Activated naive CD8-positive, alpha-beta T cell treated with anti-CD3 and anti-CD28 coated beads, Interleukin-2, amount 50 U/mL, for 24 hours (primary cell): ENCODE measurements at regions not wholly inside any gene's neighbourhood (a gene's known extent, or its start where the extent isn't known, plus 50 kb on each side); places are given as distances from the start of the nearest gene placed in this dataset.

Experiments used
- ATAC-seq: fragments of 150-1000 bp; cut with Tn5 transposase; one replicate; pipeline ENCODE4 v1.10.0; 2021
- DNase-seq: peaks from one replicate; pipeline ENCODE4 v3.0.0; 2021
- H3K27ac Mint-ChIP-seq: one replicate; pipeline ENCODE4 v1.8.0; 2021; ENCODE audit warnings: mild to moderate bottlenecking, mixed read lengths
- H3K27me3 Mint-ChIP-seq: one replicate; pipeline ENCODE4 v1.8.0; 2021; ENCODE audit warnings: mixed read lengths
- H3K36me3 Mint-ChIP-seq: one replicate; pipeline ENCODE4 v1.8.0; 2021; ENCODE audit warnings: low read depth, mixed read lengths
- H3K4me1 Mint-ChIP-seq: one replicate; pipeline ENCODE4 v1.8.0; 2021; ENCODE audit warnings: mixed read lengths
- H3K4me3 Mint-ChIP-seq: one replicate; pipeline ENCODE4 v1.8.0; 2021; ENCODE audit warnings: mild to moderate bottlenecking, moderate library complexity, mixed read lengths
- H3K9me3 Mint-ChIP-seq: one replicate; pipeline ENCODE4 v1.8.0; 2021; ENCODE audit warnings: mixed read lengths

GRCh38 chr15:98025237-98025636 lies 64.7 kb downstream of the ARRDC4 start:
- Mint-ChIP-seq H3K27me3 (no peaks in the 10 kb centered on the region), H3K36me3 (no peaks in the 10 kb centered on the region)
- ATAC-seq = no peak

GRCh38 chr15:98034731-98035130 lies 74.2 kb downstream of the ARRDC4 start:
- H3K4me1 Mint-ChIP-seq = no peaks in the 10 kb centered on the region
- no peaks in the 10 kb centered on the region for H3K9me3 Mint-ChIP-seq
- H3K36me3 Mint-ChIP-seq = no peaks in the 10 kb centered on the region
- H3K4me3 Mint-ChIP-seq = no peak overlapping the region
- H3K27me3 Mint-ChIP-seq = no peaks in the 10 kb centered on the region
- DNase-seq = no peak
- H3K27ac Mint-ChIP-seq = no peak overlapping the region
- ATAC-seq = no peak

More at GRCh38 chr15:98025237-98025636, 64.7 kb downstream of the ARRDC4 start:
- no peak overlapping the region for H3K4me3 Mint-ChIP-seq
- no peaks in the 10 kb centered on the region for H3K4me1 Mint-ChIP-seq
- H3K27ac Mint-ChIP-seq = no peak overlapping the region
- peaks cover 8% of the 10 kb centered on the region for H3K9me3 Mint-ChIP-seq
- no peak for DNase-seq

GRCh38 chr15:98035134-98035533 lies 74.6 kb downstream of the ARRDC4 start:
- Mint-ChIP-seq H3K27ac (no peak overlapping the region), H3K9me3 (no peaks in the 10 kb centered on the region), H3K4me1 (no peaks in the 10 kb centered on the region), H3K27me3 (no peaks in the 10 kb centered on the region), H3K4me3 (no peak overlapping the region), H3K36me3 (no peaks in the 10 kb centered on the region)
- DNase-seq = no peak
- no peak for ATAC-seq

GRCh38 chr15:98035577-98036010 lies 75.1 kb downstream of the ARRDC4 start:
- H3K36me3 Mint-ChIP-seq = no peaks in the 10 kb centered on the region
- no peak overlapping the region for H3K27ac Mint-ChIP-seq
- H3K9me3 Mint-ChIP-seq = no peaks in the 10 kb centered on the region
- DNase-seq (no peak), ATAC-seq (no peak)
- no peaks in the 10 kb centered on the region for H3K4me1 Mint-ChIP-seq
- no peak overlapping the region for H3K4me3 Mint-ChIP-seq
- no peaks in the 10 kb centered on the region for H3K27me3 Mint-ChIP-seq

- H3K4me3 Mint-ChIP-seq = no peak overlapping the region
- no peak for ATAC-seq
- no peaks in the 10 kb centered on the region for H3K4me1 Mint-ChIP-seq
- DNase-seq = no peak
- H3K27ac Mint-ChIP-seq = no peak overlapping the region
- no peaks in the 10 kb centered on the region for H3K9me3 Mint-ChIP-seq
- H3K27me3 Mint-ChIP-seq = no peaks in the 10 kb centered on the region
- H3K36me3 Mint-ChIP-seq = no peaks in the 10 kb centered on the region
These were observed 79.1 kb downstream of the ARRDC4 start for GRCh38 chr15:98039596-98039995.

GRCh38 chr15:98040146-98040545 lies 79.6 kb downstream of the ARRDC4 start:
- Mint-ChIP-seq H3K27me3 (no peaks in the 10 kb centered on the region), H3K9me3 (no peaks in the 10 kb centered on the region), H3K27ac (no peak overlapping the region), H3K36me3 (no peaks in the 10 kb centered on the region), H3K4me1 (no peaks in the 10 kb centered on the region), H3K4me3 (no peak overlapping the region)
- ATAC-seq (no peak), DNase-seq (no peak)

GRCh38 chr15:98043160-98044014 lies 82.9 kb downstream of the ARRDC4 start:
- Mint-ChIP-seq H3K4me1 (no peaks in the 10 kb centered on the region), H3K4me3 (no peak overlapping the region), H3K27ac (no peak overlapping the region), H3K36me3 (no peaks in the 10 kb centered on the region), H3K27me3 (no peaks in the 10 kb centered on the region), H3K9me3 (peaks cover 9% of the 10 kb centered on the region)
- ATAC-seq (no peak), DNase-seq (no peak)

- Mint-ChIP-seq H3K4me3 (no peak overlapping the region), H3K27ac (no peak overlapping the region), H3K4me1 (no peaks in the 10 kb centered on the region), H3K9me3 (peaks cover 21% of the 10 kb centered on the region), H3K27me3 (no peaks in the 10 kb centered on the region), H3K36me3 (no peaks in the 10 kb centered on the region)
- no peak for ATAC-seq
- no peak for DNase-seq
These were observed 91.2 kb downstream of the ARRDC4 start for GRCh38 chr15:98051734-98052133.

- no peak for DNase-seq
- no peak overlapping the region for H3K4me3 Mint-ChIP-seq
- no peak overlapping the region for H3K27ac Mint-ChIP-seq
- ATAC-seq = no peak
- H3K36me3 Mint-ChIP-seq = no peaks in the 10 kb centered on the region
- peaks cover 32% of the 10 kb centered on the region for H3K9me3 Mint-ChIP-seq
- no peaks in the 10 kb centered on the region for H3K27me3 Mint-ChIP-seq
- no peaks in the 10 kb centered on the region for H3K4me1 Mint-ChIP-seq
These were observed 97.0 kb downstream of the ARRDC4 start for GRCh38 chr15:98057453-98057852.

- no peak for ATAC-seq
- H3K27me3 Mint-ChIP-seq = no peaks in the 10 kb centered on the region
- H3K27ac Mint-ChIP-seq = no peak overlapping the region
- no peak overlapping the region for H3K4me3 Mint-ChIP-seq
- peaks cover 14% of the 10 kb centered on the region for H3K9me3 Mint-ChIP-seq
- H3K4me1 Mint-ChIP-seq = no peaks in the 10 kb centered on the region
- H3K36me3 Mint-ChIP-seq = no peaks in the 10 kb centered on the region
- no peak for DNase-seq
These were observed 102.4 kb downstream of the ARRDC4 start for GRCh38 chr15:98062869-98063268.

- Mint-ChIP-seq H3K27ac (no peak overlapping the region), H3K4me1 (no peaks in the 10 kb centered on the region), H3K27me3 (no peaks in the 10 kb centered on the region), H3K36me3 (no peaks in the 10 kb centered on the region), H3K4me3 (no peak overlapping the region), H3K9me3 (peaks cover 9% of the 10 kb centered on the region)
- no peak for ATAC-seq
- DNase-seq = no peak
These were observed 102.8 kb downstream of the ARRDC4 start for GRCh38 chr15:98063315-98063714.

GRCh38 chr15:98063871-98064270 lies 103.4 kb downstream of the ARRDC4 start:
- H3K27me3 Mint-ChIP-seq = no peaks in the 10 kb centered on the region
- H3K4me1 Mint-ChIP-seq = no peaks in the 10 kb centered on the region
- peaks cover 4% of the 10 kb centered on the region for H3K9me3 Mint-ChIP-seq

GRCh38 chr15:98067339-98067738 lies 106.8 kb downstream of the ARRDC4 start:
- Mint-ChIP-seq H3K4me3 (no peak overlapping the region), H3K4me1 (no peaks in the 10 kb centered on the region), H3K27ac (no peak overlapping the region), H3K9me3 (no peaks in the 10 kb centered on the region), H3K27me3 (no peaks in the 10 kb centered on the region), H3K36me3 (no peaks in the 10 kb centered on the region)
- ATAC-seq = no peak
- no peak for DNase-seq

More at GRCh38 chr15:98063871-98064270, 103.4 kb downstream of the ARRDC4 start:
- Mint-ChIP-seq H3K36me3 (no peaks in the 10 kb centered on the region), H3K27ac (no peak overlapping the region), H3K4me3 (no peak overlapping the region)
- DNase-seq = no peak
- ATAC-seq = no peak

- H3K27ac Mint-ChIP-seq = no peak overlapping the region
- no peaks in the 10 kb centered on the region for H3K36me3 Mint-ChIP-seq
- ATAC-seq (no peak), DNase-seq (no peak)
- H3K4me1 Mint-ChIP-seq = no peaks in the 10 kb centered on the region
- no peak overlapping the region for H3K4me3 Mint-ChIP-seq
- no peaks in the 10 kb centered on the region for H3K27me3 Mint-ChIP-seq
- H3K9me3 Mint-ChIP-seq = no peaks in the 10 kb centered on the region
These were observed 108.8 kb downstream of the ARRDC4 start for GRCh38 chr15:98069256-98069655.

GRCh38 chr15:98070137-98070536 lies 109.6 kb downstream of the ARRDC4 start:
- H3K4me1 Mint-ChIP-seq = no peaks in the 10 kb centered on the region
- DNase-seq (no peak), ATAC-seq (no peak)
- no peaks in the 10 kb centered on the region for H3K9me3 Mint-ChIP-seq
- H3K27me3 Mint-ChIP-seq = no peaks in the 10 kb centered on the region
- H3K4me3 Mint-ChIP-seq = no peak overlapping the region
- H3K27ac Mint-ChIP-seq = no peak overlapping the region
- no peaks in the 10 kb centered on the region for H3K36me3 Mint-ChIP-seq
